Lung (tissue), 11 donors: ENCODE measurements at regions not wholly inside any gene's neighbourhood (a gene's known extent, or its start where the extent isn't known, plus 50 kb on each side); places are given as distances from the start of the nearest gene placed in this dataset.
A peak's percentile ranks its signal among the peaks of the same experiment; 100 is the strongest.

Experiments used
- ATAC-seq: fragments of 200-7000 bp; cut with Tn5 transposase; one replicate; pipeline ENCODE4 v1.9.1; 2020; ENCODE audit warnings: moderate number of reproducible peaks; ENCODE audit not compliant: insufficient read depth, low FRiP score
- DNase-seq, 3 donors: peaks; one replicate each; pipeline ENCODE4 v3.0.0-alpha.2; 2013 to 2017
- H3K27ac ChIP-seq, 2 donors: one replicate each; pipeline ENCODE4 v1.5.1; 2013; ENCODE audit warnings: mild to moderate bottlenecking in 2 of 2, moderate library complexity in 2 of 2, control low read depth in 1 of 2, inconsistent platforms in 1 of 2, low read depth in 1 of 2, low read length in 1 of 2
- H3K27me3 ChIP-seq, 3 donors: one replicate each; pipeline ENCODE4 v1.5.1; 2013; ENCODE audit warnings: low read length in 2 of 3; ENCODE audit not compliant: control insufficient read depth in 3 of 3, insufficient read depth in 3 of 3
- H3K36me3 ChIP-seq, 4 donors: one replicate each; pipeline ENCODE4 v1.5.1; 2013; ENCODE audit warnings: low read length in 4 of 4, mild to moderate bottlenecking in 1 of 4, moderate library complexity in 1 of 4; ENCODE audit not compliant: control insufficient read depth in 4 of 4, insufficient read depth in 4 of 4
- H3K4me1 ChIP-seq, 5 donors: one replicate each; pipeline ENCODE4 v1.5.1; 2013; ENCODE audit warnings: low read length in 5 of 5, mild to moderate bottlenecking in 2 of 5, moderate library complexity in 1 of 5; ENCODE audit not compliant: control insufficient read depth in 5 of 5, insufficient read depth in 5 of 5
- H3K4me3 ChIP-seq: one replicate; pipeline ENCODE4 v1.5.1; 2013; ENCODE audit warnings: mild to moderate bottlenecking, control low read depth, moderate library complexity
- H3K9ac ChIP-seq, 2 donors: one replicate each; pipeline ENCODE4 v1.5.1; 2013; ENCODE audit warnings: low read length in 2 of 2, control low read depth in 1 of 2; ENCODE audit not compliant: insufficient read depth in 1 of 2
- H3K9me3 ChIP-seq, 4 donors: one replicate each; pipeline ENCODE4 v1.5.1; 2013; ENCODE audit warnings: low read length in 3 of 4, mild to moderate bottlenecking in 1 of 4, moderate library complexity in 1 of 4; ENCODE audit not compliant: control insufficient read depth in 4 of 4, insufficient read depth in 3 of 4
- CTCF ChIP-seq: IDR thresholded peaks from 2 replicates; pipeline ENCODE4 v1.5.1; 2012; ENCODE audit warnings: mild to moderate bottlenecking; ENCODE audit errors: control extremely low read depth, extremely low read depth
- WGBS, 2 donors: extraction: QIAGEN DNeasy Blood & Tissue Kit; methylation state at CpG; one replicate each; pipeline ENCODE4 v1.1.7; 2013; 5-methylcytosine and 5-hydroxymethylcytosine counted together
- donor health status: control.
- donor health status: control.
- donor health status: Bipolar disorder and iron deficiency.
- donor health status: healthy.
- donor health status: DM: yes; HTN: yes; CAD: no.

- no peak for ATAC-seq
- Histone ChIP-seq H3K36me3 (no peaks in the 10 kb centered on the region), H3K9me3 (no peaks in the 10 kb centered on the region), H3K9ac (no peak overlapping the region), H3K4me3 (no peak overlapping the region), H3K4me1 (no peaks in the 10 kb centered on the region), H3K27me3 (no peaks in the 10 kb centered on the region), H3K27ac (no peak overlapping the region)
- 29 to 37% methylated on average over 3 of the region's 3 CpGs for WGBS, 2 donors
- DNase-seq = peak in 2 of 3 donors; percentile 68 to 81
- no peak for TF ChIP-seq CTCF
Measured at GRCh38 chr3:67109651-67110204, 111.6 kb downstream of the KBTBD8 start.

GRCh38 chr3:67113802-67114407 is 115.8 kb downstream of the KBTBD8 start:
- WGBS, 2 donors = 8 to 9% methylated on average over 6 of the region's 6 CpGs
- no peak overlapping the region for H3K27ac ChIP-seq
- no peak overlapping the region for H3K9ac ChIP-seq
- DNase-seq = peak; percentile 88 to 94 (median 90)
- no peaks in the 10 kb centered on the region for H3K4me1 ChIP-seq
- no peaks in the 10 kb centered on the region for H3K27me3 ChIP-seq
- no peaks in the 10 kb centered on the region for H3K9me3 ChIP-seq
- no peaks in the 10 kb centered on the region for H3K36me3 ChIP-seq
- ATAC-seq = peak; percentile 86
- H3K4me3 ChIP-seq = no peak overlapping the region
- TF ChIP-seq CTCF = peak; percentile 77

GRCh38 chr3:67118122-67118521 is 120.0 kb downstream of the KBTBD8 start:
- 90 to 91% methylated on average over 1 of the region's 1 CpG for WGBS, 2 donors
- ATAC-seq = no peak

More at GRCh38 chr3:67118122-67118521, 120.0 kb downstream of the KBTBD8 start:
- no peak for TF ChIP-seq CTCF
- Histone ChIP-seq H3K27me3 (no peaks in the 10 kb centered on the region), H3K9ac (no peak overlapping the region), H3K9me3 (no peaks in the 10 kb centered on the region), H3K36me3 (no peaks in the 10 kb centered on the region), H3K4me1 (no peaks in the 10 kb centered on the region), H3K4me3 (no peak overlapping the region), H3K27ac (no peak overlapping the region)
- no peak for DNase-seq
